OCI-LY7 (cell line): ENCODE measurements at regions not wholly inside any gene's neighbourhood (a gene's known extent, or its start where the extent isn't known, plus 50 kb on each side); places are given as distances from the start of the nearest gene placed in this dataset. TPM values are rescaled to one million over a fixed set of nuclear protein-coding genes. Genes with fewer than 3 reads are reported as not detected.

Experiments used
- small RNA-seq: library from RNA; depleted of rRNA; stranded (forward); fragments of <200 nt; gene quantifications from one replicate; pipeline ENCODE3, GENCODE V24; 2014

Small RNA genes lying in the stretch of these regions (small RNA-seq; reads per million reads assigned to genes)
- gene RNU1-7P, result not detected
